DND-41 (cell line): ENCODE measurements at regions not wholly inside any gene's neighbourhood (a gene's known extent, or its start where the extent isn't known, plus 50 kb on each side); places are given as distances from the start of the nearest gene placed in this dataset.

Source experiments
- ATAC-seq: fragments of 200-7000 bp; cut with Tn5 transposase; 3 replicates; pipeline ENCODE4 v1.9.1; 2021; ENCODE audit warnings: low read depth; ENCODE audit not compliant: insufficient read depth
- DNase-seq: peaks from one replicate; pipeline ENCODE4 v3.0.0-alpha.2; 2020
- H2AFZ ChIP-seq: 2 replicates; pipeline ENCODE4 v1.6.0; 2012; ENCODE audit warnings: low read depth, low read length
- H3K27ac ChIP-seq: 2 replicates; pipeline ENCODE4 v1.5.1; 2012; ENCODE audit warnings: low read length, inconsistent platforms
- H3K27me3 ChIP-seq: fragments of 200-600 bp; sonication (generic); 2 replicates; pipeline ENCODE4 v1.6.0; 2012; ENCODE audit warnings: low read length, mild to moderate bottlenecking, inconsistent platforms; ENCODE audit not compliant: insufficient read depth, poor library complexity
- H3K36me3 ChIP-seq: 2 replicates; pipeline ENCODE4 v1.5.1; 2012; ENCODE audit warnings: low read length, inconsistent platforms; ENCODE audit not compliant: insufficient read depth
- H3K4me1 ChIP-seq: 2 replicates; pipeline ENCODE4 v1.5.1; 2012; ENCODE audit warnings: mild to moderate bottlenecking, low read length; ENCODE audit not compliant: insufficient read depth
- H3K4me2 ChIP-seq: 2 replicates; pipeline ENCODE4 v1.6.0; 2012; ENCODE audit warnings: mild to moderate bottlenecking, moderate library complexity, low read length, inconsistent platforms; ENCODE audit not compliant: insufficient read depth
- H3K4me3 ChIP-seq, 2 experiments: fragments of 200-600 bp in 1 of 2; shearing (Covaris generic) in 1 of 2; 2 replicates each; pipeline ENCODE4 v1.5.1; 2012 to 2016; ENCODE audit warnings: inconsistent platforms in 2 of 2, low read length in 2 of 2, mild to moderate bottlenecking in 2 of 2, low read depth in 1 of 2, moderate library complexity in 1 of 2
- H3K79me2 ChIP-seq: 2 replicates; pipeline ENCODE4 v1.6.0; 2012; ENCODE audit warnings: low read length, inconsistent platforms; ENCODE audit not compliant: insufficient read depth
- H3K9ac ChIP-seq: 2 replicates; pipeline ENCODE4 v1.6.0; 2012; ENCODE audit warnings: low read depth, mild to moderate bottlenecking, inconsistent platforms, low read length, moderate library complexity
- H3K9me3 ChIP-seq: 2 replicates; pipeline ENCODE4 v1.5.1; 2012; ENCODE audit warnings: low read length, moderate library complexity, mild to moderate bottlenecking, inconsistent platforms; ENCODE audit not compliant: insufficient read depth, severe bottlenecking
- H4K20me1 ChIP-seq: 2 replicates; pipeline ENCODE4 v1.6.0; 2012; ENCODE audit warnings: low read length; ENCODE audit not compliant: insufficient read depth
- CTCF ChIP-seq: IDR thresholded peaks from 2 replicates; pipeline ENCODE4 v1.5.1; 2012; ENCODE audit warnings: borderline replicate concordance, low read length, moderate library complexity, mild to moderate bottlenecking; ENCODE audit not compliant: poor library complexity, severe bottlenecking; ENCODE audit errors: extremely low read depth
- EZH2 ChIP-seq: IDR thresholded peaks from 3 replicates; pipeline ENCODE4 v1.6.1; 2012; ENCODE audit warnings: borderline replicate concordance, low read depth, mild to moderate bottlenecking, moderate library complexity, low read length, inconsistent platforms; ENCODE audit not compliant: severe bottlenecking

- peaks cover 7% of the 10 kb centered on the region for H3K27me3 ChIP-seq
- no peak for DNase-seq
- no peak overlapping the region for H3K27ac ChIP-seq
- no peaks in the 10 kb centered on the region for H4K20me1 ChIP-seq
- no peak overlapping the region for H3K4me2 ChIP-seq
- peak; percentile 59; the same call in 2 of the 3 replicates for ATAC-seq
- H3K36me3 ChIP-seq, result no peaks in the 10 kb centered on the region
- H3K4me1 ChIP-seq, result no peaks in the 10 kb centered on the region
- no peak overlapping the region for H3K4me3 ChIP-seq
- H3K9me3 ChIP-seq, result no peaks in the 10 kb centered on the region
- H3K79me2 ChIP-seq, result no peaks in the 10 kb centered on the region
- H3K9ac ChIP-seq, result no peak overlapping the region
- H2AFZ ChIP-seq, result no peak overlapping the region
- TF ChIP-seq CTCF (no peak), EZH2 (no peak)
Observed at GRCh38 chr10:63683223-63683622, 162.0 kb downstream of the REEP3 start.

GRCh38 chr10:63683686-63684085 lies 162.5 kb downstream of the REEP3 start:
- Histone ChIP-seq H3K9ac (no peak overlapping the region), H3K27ac (no peak overlapping the region), H3K27me3 (peaks cover 7% of the 10 kb centered on the region), H4K20me1 (no peaks in the 10 kb centered on the region), H3K4me1 (no peaks in the 10 kb centered on the region), H3K4me3 (no peak overlapping the region), H3K9me3 (no peaks in the 10 kb centered on the region), H3K79me2 (no peaks in the 10 kb centered on the region), H2AFZ (no peak overlapping the region), H3K4me2 (no peak overlapping the region), H3K36me3 (no peaks in the 10 kb centered on the region)
- TF ChIP-seq EZH2 (no peak), CTCF (no peak)
- DNase-seq (no peak), ATAC-seq (no peak)

- H3K4me3 ChIP-seq, result no peak overlapping the region
- no peaks in the 10 kb centered on the region for H3K36me3 ChIP-seq
- H4K20me1 ChIP-seq, result no peaks in the 10 kb centered on the region
- H3K4me2 ChIP-seq, result no peak overlapping the region
- H3K27ac ChIP-seq, result no peak overlapping the region
- no peaks in the 10 kb centered on the region for H3K9me3 ChIP-seq
- ATAC-seq, result no peak
- no peak for DNase-seq
- H3K9ac ChIP-seq, result no peak overlapping the region
- peaks cover 8% of the 10 kb centered on the region for H3K27me3 ChIP-seq
- no peaks in the 10 kb centered on the region for H3K4me1 ChIP-seq
- no peak overlapping the region for H2AFZ ChIP-seq
- H3K79me2 ChIP-seq, result no peaks in the 10 kb centered on the region
- TF ChIP-seq CTCF, result no peak
- no peak for TF ChIP-seq EZH2
Observed at GRCh38 chr10:63684257-63684936, 163.2 kb downstream of the REEP3 start.

GRCh38 chr10:63689768-63690167 lies 168.6 kb downstream of the REEP3 start:
- no peak for DNase-seq
- H3K9me3 ChIP-seq, result no peaks in the 10 kb centered on the region
- peaks cover 6% of the 10 kb centered on the region for H3K27me3 ChIP-seq
- ATAC-seq, result no peak
- no peak overlapping the region for H3K27ac ChIP-seq
- no peak overlapping the region for H3K9ac ChIP-seq
- H3K4me1 ChIP-seq, result no peaks in the 10 kb centered on the region
- H3K4me2 ChIP-seq, result no peak overlapping the region
- no peaks in the 10 kb centered on the region for H4K20me1 ChIP-seq
- H3K36me3 ChIP-seq, result no peaks in the 10 kb centered on the region
- no peak overlapping the region for H2AFZ ChIP-seq
- H3K79me2 ChIP-seq, result no peaks in the 10 kb centered on the region
- TF ChIP-seq EZH2 (no peak), CTCF (no peak)
- H3K4me3 ChIP-seq, result no peak overlapping the region
